SK-N-SH (cell line): ENCODE measurements at regions not wholly inside any gene's neighbourhood (a gene's known extent, or its start where the extent isn't known, plus 50 kb on each side); places are given as distances from the start of the nearest gene placed in this dataset.

Experiments used
- CTCF ChIA-PET: fragments of 300-600, 350-600 bp; formaldehyde crosslinking; extraction: SDS; loops from one replicate; lab custom pipeline; 2021; lab: Yijun Ruan, JAX
- POLR2A ChIA-PET: fragments of 350-600 bp; sonication (Branson Sonifier 250); formaldehyde crosslinking; extraction: SDS; loops from one replicate; lab custom pipeline; 2020; ENCODE audit warnings: antibody characterized with exemption, inconsistent platforms; lab: Yijun Ruan, JAX
- DNase-seq: peaks from one replicate; pipeline ENCODE4 v3.0.0; 2012
- H2AFZ ChIP-seq: fragments of 200-600 bp; sonication (generic); 2 replicates; pipeline ENCODE4 v1.8.1; 2016; ENCODE audit warnings: antibody characterized with exemption, mild to moderate bottlenecking, low read depth
- H3F3A ChIP-seq: fragments of 200-600 bp; sonication (generic); replicated peaks from 2 replicates; pipeline ENCODE3; 2016; ENCODE audit warnings: antibody characterized with exemption, mild to moderate bottlenecking; ENCODE audit not compliant: insufficient read depth
- H3K27ac ChIP-seq, 2 experiments: fragments of 200-500 bp in 1 of 2; fragments of 200-600 bp in 1 of 2; sonication (Bioruptor generic) in 1 of 2; sonication (generic), shearing (Covaris generic) in 1 of 2; 2 replicates each; pipeline versions ENCODE4 v1.5.1 to v1.6.1; 2014 to 2016; ENCODE audit warnings: low read depth in 2 of 2, inconsistent platforms in 1 of 2, low read length in 1 of 2, mild to moderate bottlenecking in 1 of 2, mixed read lengths in 1 of 2
- H3K27me3 ChIP-seq: fragments of 200-600 bp; sonication (generic), shearing (Covaris generic); 2 replicates; pipeline ENCODE4 v1.6.1; 2016; ENCODE audit warnings: mixed run types; ENCODE audit not compliant: insufficient read depth
- H3K36me3 ChIP-seq, 2 experiments: fragments of 200-500 bp in 1 of 2; fragments of 200-600 bp in 1 of 2; sonication (Bioruptor generic) in 1 of 2; sonication (generic) in 1 of 2; replicated peaks in 1 of 2; 2 replicates each; pipeline versions ENCODE3 to v1.5.1; 2014 to 2016; ENCODE audit warnings: low read length in 1 of 2, mild to moderate bottlenecking in 1 of 2; ENCODE audit not compliant: insufficient read depth in 2 of 2, control insufficient read depth in 1 of 2
- H3K4me1 ChIP-seq, 2 experiments: fragments of 200-500 bp in 1 of 2; fragments of 200-600 bp in 1 of 2; sonication (Bioruptor generic) in 1 of 2; sonication (generic), shearing (Covaris generic) in 1 of 2; 2 replicates each; pipeline versions ENCODE4 v1.5.1 to v1.6.1; 2014 to 2016; ENCODE audit warnings: low read depth in 1 of 2, low read length in 1 of 2, mixed run types in 1 of 2; ENCODE audit not compliant: insufficient read depth in 2 of 2, control insufficient read depth in 1 of 2
- H3K4me2 ChIP-seq: fragments of 200-600 bp; sonication (generic), shearing (Covaris generic); 2 replicates; pipeline ENCODE4 v1.6.1; 2017; ENCODE audit warnings: mixed run types
- H3K4me3 ChIP-seq, 2 experiments: fragments of 200-500 bp in 1 of 2; fragments of 200-600 bp in 1 of 2; sonication (Bioruptor generic) in 1 of 2; sonication (generic), shearing (Covaris generic) in 1 of 2; 2 replicates each; pipeline versions ENCODE4 v1.5.1 to v1.8.1; 2014 to 2016; ENCODE audit warnings: low read depth in 2 of 2, inconsistent platforms in 1 of 2, low read length in 1 of 2, mild to moderate bottlenecking in 1 of 2, mixed read lengths in 1 of 2, moderate library complexity in 1 of 2
- H3K79me2 ChIP-seq: fragments of 200-600 bp; sonication (generic); 2 replicates; pipeline ENCODE4 v1.8.1; 2017; ENCODE audit warnings: mild to moderate bottlenecking; ENCODE audit not compliant: insufficient read depth
- H3K9ac ChIP-seq: fragments of 200-600 bp; sonication (generic); 2 replicates; pipeline ENCODE4 v1.6.1; 2017; ENCODE audit warnings: mixed run types
- H3K9me2 ChIP-seq: fragments of 200-600 bp; sonication (generic); 2 replicates; pipeline ENCODE4 v1.6.1; 2017; ENCODE audit warnings: mixed run types
- H3K9me3 ChIP-seq: fragments of 200-600 bp; sonication (generic); 2 replicates; pipeline ENCODE4 v1.6.1; 2017; ENCODE audit warnings: mixed run types, mild to moderate bottlenecking, moderate library complexity
- H4K20me1 ChIP-seq: fragments of 200-600 bp; sonication (generic); 2 replicates; pipeline ENCODE4 v1.6.1; 2017; ENCODE audit warnings: mild to moderate bottlenecking, mixed run types; ENCODE audit not compliant: insufficient read depth
- CTCF ChIP-seq: fragments of 200-600 bp; sonication (generic); IDR thresholded peaks from 2 replicates; pipeline ENCODE4 v1.6.1; 2017; ENCODE audit warnings: antibody characterized with exemption, mild to moderate bottlenecking, moderate library complexity
- ELF1 ChIP-seq: IDR thresholded peaks from 2 replicates; pipeline ENCODE4 v1.4.0; 2012
- EZH2phosphoT487 ChIP-seq: fragments of 200-600 bp; sonication (generic); IDR thresholded peaks from 2 replicates; pipeline ENCODE4 v1.6.1; 2017; ENCODE audit warnings: low read depth, mixed run types, mild to moderate bottlenecking, antibody characterized with exemption, moderate library complexity, borderline replicate concordance
- FOSL2 ChIP-seq: IDR thresholded peaks from 2 replicates; pipeline ENCODE4 v1.4.0; 2012; ENCODE audit warnings: low read depth, mild to moderate bottlenecking, moderate library complexity, borderline replicate concordance
- FOXM1 ChIP-seq: IDR thresholded peaks from 2 replicates; pipeline ENCODE4 v1.4.0; 2012; ENCODE audit warnings: low read depth, mild to moderate bottlenecking
- IRF3 ChIP-seq: fragments of 150-350 bp; IDR thresholded peaks from 2 replicates; pipeline ENCODE4 v1.6.1; 2016; ENCODE audit warnings: mild to moderate bottlenecking, low read depth, low read length
- MAX ChIP-seq: IDR thresholded peaks from 2 replicates; pipeline ENCODE4 v1.4.0; 2012; ENCODE audit warnings: low read depth
- MEF2A ChIP-seq: IDR thresholded peaks from 2 replicates; pipeline ENCODE4 v1.4.0; 2012; ENCODE audit warnings: low read depth, borderline replicate concordance
- MXI1 ChIP-seq: IDR thresholded peaks from 2 replicates; pipeline ENCODE4 v1.6.1; 2012; ENCODE audit warnings: mild to moderate bottlenecking, low read depth, low read length, improper control_type of control experiment
- NFIC ChIP-seq: IDR thresholded peaks from 2 replicates; pipeline ENCODE4 v1.4.0; 2012; ENCODE audit warnings: borderline replicate concordance
- POLR2AphosphoS5 ChIP-seq: IDR thresholded peaks from 2 replicates; pipeline ENCODE4 v1.6.1; 2012; ENCODE audit warnings: low read depth, low read length
- RAD21 ChIP-seq: IDR thresholded peaks from 2 replicates; pipeline ENCODE4 v1.6.1; 2012; ENCODE audit warnings: mild to moderate bottlenecking, low read length
- RFX5 ChIP-seq: IDR thresholded peaks from 2 replicates; pipeline ENCODE4 v1.6.1; 2012; ENCODE audit warnings: mild to moderate bottlenecking, improper control_type of control experiment, low read length
- RXRA ChIP-seq: IDR thresholded peaks from 2 replicates; pipeline ENCODE4 v1.4.0; 2012; ENCODE audit warnings: low read depth, mild to moderate bottlenecking, borderline replicate concordance
- TAF1 ChIP-seq: IDR thresholded peaks from 2 replicates; pipeline ENCODE4 v1.6.1; 2012; ENCODE audit warnings: low read depth, mild to moderate bottlenecking, low read length, moderate library complexity, borderline replicate concordance
- TCF12 ChIP-seq: IDR thresholded peaks from 2 replicates; pipeline ENCODE4 v1.4.0; 2012
- TEAD4 ChIP-seq: IDR thresholded peaks from 2 replicates; pipeline ENCODE4 v1.4.0; 2012; ENCODE audit warnings: mild to moderate bottlenecking, borderline replicate concordance; ENCODE audit not compliant: insufficient read depth
- USF1 ChIP-seq: IDR thresholded peaks from 2 replicates; pipeline ENCODE4 v1.4.0; 2012; ENCODE audit warnings: low read depth, borderline replicate concordance
- USF2 ChIP-seq: fragments of 150-350 bp; IDR thresholded peaks from 2 replicates; pipeline ENCODE4 v1.6.1; 2017; ENCODE audit warnings: antibody characterized with exemption, low read length, low read depth, borderline replicate concordance
- YY1 ChIP-seq: IDR thresholded peaks from 2 replicates; pipeline ENCODE4 v1.4.0; 2012; ENCODE audit warnings: low read depth, mild to moderate bottlenecking
- WGBS: methylation state at CpG from one replicate; pipeline ENCODE4 v1.1.6; 2017; ENCODE audit warnings: low lambda C conversion rate; 5-methylcytosine and 5-hydroxymethylcytosine counted together

GRCh38 chr15:62223020-62223419 lies 57.9 kb upstream of the C2CD4B start:
- Histone ChIP-seq H3K9ac (no peak overlapping the region), H3K79me2 (no peaks in the 10 kb centered on the region), H4K20me1 (no peaks in the 10 kb centered on the region), H3K4me1 (no peaks in the 10 kb centered on the region), H3K4me2 (no peak overlapping the region), H3K4me3 (no peak overlapping the region), H3K9me3 (no peaks in the 10 kb centered on the region), H3K9me2 (no peaks in the 10 kb centered on the region), H3K27ac (no peak overlapping the region), H3K27me3 (no peaks in the 10 kb centered on the region), H2AFZ (no peak overlapping the region), H3F3A (no peaks in the 10 kb centered on the region), H3K36me3 (no peaks in the 10 kb centered on the region)
- WGBS = 52% methylated on average over 2 of the region's 2 CpGs
- no peak for TF ChIP-seq NFIC
- no peak for TF ChIP-seq IRF3
- TF ChIP-seq CTCF = no peak
- no peak for TF ChIP-seq YY1
- TF ChIP-seq MAX = no peak
- no peak for TF ChIP-seq TEAD4
- no peak for TF ChIP-seq FOSL2
- TF ChIP-seq RFX5 = no peak
- no peak for TF ChIP-seq FOXM1
- no peak for TF ChIP-seq MEF2A
- TF ChIP-seq ELF1 = no peak
- no peak for TF ChIP-seq EZH2phosphoT487
- TF ChIP-seq MXI1 = no peak
- no peak for TF ChIP-seq RXRA
- TF ChIP-seq TAF1 = no peak
- no peak for DNase-seq
- CTCF ChIA-PET = interaction anchor here (1.0 kb wide), 1 partner anchor 31 kb away, joined by 3 read pairs; no protein-coding TSS in a partner anchor
- POLR2A ChIA-PET = no interaction called here

GRCh38 chr15:62228604-62229003 lies 63.5 kb upstream of the C2CD4B start:
- no peak overlapping the region for H3K27ac ChIP-seq
- no peaks in the 10 kb centered on the region for H3K9me2 ChIP-seq
- no peak for DNase-seq
- WGBS = 28% methylated on average over 1 of the region's 1 CpG
- no peak overlapping the region for H2AFZ ChIP-seq
- H3K36me3 ChIP-seq = no peaks in the 10 kb centered on the region
- H3F3A ChIP-seq = no peaks in the 10 kb centered on the region
- ChIA-PET POLR2A (no interaction called here), CTCF (interaction anchor here (0.9 kb wide), 1 partner anchor 29 kb away, joined by 3 read pairs; no protein-coding TSS in a partner anchor)
- H3K9me3 ChIP-seq = no peaks in the 10 kb centered on the region
- no peaks in the 10 kb centered on the region for H3K79me2 ChIP-seq
- no peaks in the 10 kb centered on the region; the same call in 1 of the 2 replicates for H3K27me3 ChIP-seq
- no peak overlapping the region for H3K9ac ChIP-seq
- H3K4me3 ChIP-seq = no peak overlapping the region
- no peaks in the 10 kb centered on the region for H3K4me1 ChIP-seq
- H3K4me2 ChIP-seq = no peak overlapping the region
- no peaks in the 10 kb centered on the region for H4K20me1 ChIP-seq
- TF ChIP-seq FOSL2 (no peak), RXRA (no peak), USF2 (no peak), TCF12 (no peak), MEF2A (no peak), CTCF (no peak), POLR2AphosphoS5 (no peak), FOXM1 (no peak), NFIC (no peak), RAD21 (no peak), USF1 (no peak), TEAD4 (no peak), MAX (no peak)
